ENCODE measurements at regions not wholly inside any gene's neighbourhood (a gene's known extent, or its start where the extent isn't known, plus 50 kb on each side); places are given as distances from the start of the nearest gene placed in this dataset.
"Not testable (repeated sequence)": the region's sequence is repeated elsewhere in the genome, so short reads cannot be mapped to it uniquely, and the experiment has no call there.

GRCh38 chr7:120043250-120043649, 229.7 kb upstream of the KCND2 start:
- H3K36me3 Mint-ChIP-seq (ENCODE audit: insufficient read depth in 2 of 2), result no peaks in the 10 kb centered on the region
- ATAC-seq (replicated peaks in 1 of 2), result no peak
- peaks cover 5 to 6% of the 10 kb centered on the region in 2 donors for H3K9me3 Mint-ChIP-seq
- no peaks in the 10 kb centered on the region for H3K27me3 Mint-ChIP-seq (ENCODE audit: low read depth)
- DNase-seq, result no peak
- H3K27ac Mint-ChIP-seq, result no peak overlapping the region
- H3K4me1 Mint-ChIP-seq (ENCODE audit: low read depth), result no peaks in the 10 kb centered on the region
- H3K4me3 Mint-ChIP-seq, result no peak overlapping the region

- Mint-ChIP-seq H3K4me1 (ENCODE audit: low read depth) (no peaks in the 10 kb centered on the region), H3K36me3 (ENCODE audit: insufficient read depth in 2 of 2) (no peaks in the 10 kb centered on the region), H3K4me3 (no peak overlapping the region), H3K27me3 (ENCODE audit: low read depth) (no peaks in the 10 kb centered on the region), H3K9me3 (peaks cover 3 to 10% of the 10 kb centered on the region in 2 donors), H3K27ac (no peak overlapping the region)
- ATAC-seq (replicated peaks in 1 of 2) (no peak), DNase-seq (no peak)
Observed at GRCh38 chr7:120052884-120053382, 220.0 kb upstream of the KCND2 start.

- H3K27me3 Mint-ChIP-seq (ENCODE audit: low read depth), result no peaks in the 10 kb centered on the region
- DNase-seq (no peak), ATAC-seq (replicated peaks in 1 of 2) (no peak)
- H3K36me3 Mint-ChIP-seq (ENCODE audit: insufficient read depth in 2 of 2), result no peaks in the 10 kb centered on the region
- no peak overlapping the region for H3K27ac Mint-ChIP-seq
- H3K4me1 Mint-ChIP-seq (ENCODE audit: low read depth), result no peaks in the 10 kb centered on the region
- H3K4me3 Mint-ChIP-seq, result no peak overlapping the region
- H3K9me3 Mint-ChIP-seq, result peaks cover 3 to 10% of the 10 kb centered on the region in 2 donors
Observed at GRCh38 chr7:120053390-120053961, 219.5 kb upstream of the KCND2 start.

- Mint-ChIP-seq H3K36me3 (ENCODE audit: insufficient read depth in 2 of 2) (no peaks in the 10 kb centered on the region), H3K27me3 (ENCODE audit: low read depth) (no peaks in the 10 kb centered on the region), H3K4me3 (no peak overlapping the region), H3K27ac (no peak overlapping the region), H3K4me1 (ENCODE audit: low read depth) (no peaks in the 10 kb centered on the region), H3K9me3 (peaks cover 3 to 11% of the 10 kb centered on the region in 2 donors)
- no peak for DNase-seq
- ATAC-seq (replicated peaks in 1 of 2), result no peak
Observed at GRCh38 chr7:120054376-120055100, 218.4 kb upstream of the KCND2 start.

GRCh38 chr7:120055300-120055699, 217.7 kb upstream of the KCND2 start:
- ATAC-seq (replicated peaks in 1 of 2) (no peak), DNase-seq (no peak)
- Mint-ChIP-seq H3K4me3 (no peak overlapping the region), H3K9me3 (peaks cover 4 to 14% of the 10 kb centered on the region in 2 donors), H3K27ac (no peak overlapping the region), H3K27me3 (ENCODE audit: low read depth) (no peaks in the 10 kb centered on the region), H3K4me1 (ENCODE audit: low read depth) (no peaks in the 10 kb centered on the region), H3K36me3 (ENCODE audit: insufficient read depth in 2 of 2) (no peaks in the 10 kb centered on the region)

DNA sequence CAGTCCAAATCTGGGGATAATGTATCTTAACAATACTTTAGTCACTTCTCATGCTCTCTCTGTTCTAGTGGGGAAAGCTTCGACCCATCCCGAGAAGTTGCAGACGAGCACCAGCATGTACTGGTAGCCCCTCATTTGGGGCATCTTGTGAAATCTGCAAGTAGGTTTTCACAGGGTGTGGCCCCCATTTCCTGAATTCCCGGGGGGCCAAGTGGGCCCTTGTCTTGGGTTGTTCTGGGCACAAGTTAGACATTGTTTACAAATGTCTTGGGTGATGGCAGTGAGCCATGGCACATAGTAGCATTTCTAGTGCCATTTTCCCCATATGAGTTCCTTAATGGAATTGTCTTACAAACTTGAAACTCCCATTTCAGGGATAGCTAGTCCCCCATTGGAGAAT, 216.7 kb upstream of the KCND2 start:
- Mint-ChIP-seq H3K27me3 (ENCODE audit: low read depth) (no peaks in the 10 kb centered on the region), H3K4me1 (ENCODE audit: low read depth) (no peaks in the 10 kb centered on the region), H3K4me3 (no peak overlapping the region), H3K36me3 (ENCODE audit: insufficient read depth in 2 of 2) (no peaks in the 10 kb centered on the region), H3K27ac (no peak overlapping the region), H3K9me3 (peaks cover 4 to 14% of the 10 kb centered on the region in 2 donors)
- ATAC-seq (replicated peaks in 1 of 2) (no peak), DNase-seq (no peak)

DNA sequence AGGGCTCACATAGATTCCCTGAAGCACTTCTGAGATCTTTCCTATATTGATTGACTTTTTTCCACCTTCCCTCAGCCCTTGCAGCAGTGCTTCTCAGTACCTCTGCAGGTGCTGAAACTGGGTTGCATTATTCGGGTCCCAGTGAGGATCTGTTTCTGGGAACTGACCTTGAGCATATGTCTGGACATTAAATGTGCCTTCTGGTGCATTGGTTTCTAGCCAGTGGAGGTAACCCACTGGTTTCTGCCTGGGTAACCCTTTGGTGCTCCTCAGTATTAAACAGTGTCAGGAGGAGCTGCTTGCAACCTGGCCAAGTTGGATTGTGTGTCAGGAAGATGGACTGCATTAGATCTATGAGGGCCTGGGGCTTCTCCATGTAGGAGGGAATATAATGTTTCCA, 213.3 kb upstream of the KCND2 start:
- no peak overlapping the region for H3K27ac Mint-ChIP-seq
- ATAC-seq (replicated peaks in 1 of 2) (no peak), DNase-seq (no peak)
- no peaks in the 10 kb centered on the region for H3K27me3 Mint-ChIP-seq (ENCODE audit: low read depth)
- H3K4me1 Mint-ChIP-seq (ENCODE audit: low read depth), result no peaks in the 10 kb centered on the region
- H3K4me3 Mint-ChIP-seq, result no peak overlapping the region
- no peaks in the 10 kb centered on the region for H3K36me3 Mint-ChIP-seq (ENCODE audit: insufficient read depth in 2 of 2)
- peaks cover 4 to 12% of the 10 kb centered on the region in 2 donors for H3K9me3 Mint-ChIP-seq

GRCh38 chr7:120060281-120060680, 212.7 kb upstream of the KCND2 start:
- peaks cover 4 to 10% of the 10 kb centered on the region in 2 donors for H3K9me3 Mint-ChIP-seq
- ATAC-seq (replicated peaks in 1 of 2), result no peak
- H3K27me3 Mint-ChIP-seq (ENCODE audit: low read depth), result no peaks in the 10 kb centered on the region
- H3K36me3 Mint-ChIP-seq (ENCODE audit: insufficient read depth in 2 of 2), result no peaks in the 10 kb centered on the region
- DNase-seq, result no peak
- no peak overlapping the region for H3K27ac Mint-ChIP-seq
- no peak overlapping the region for H3K4me3 Mint-ChIP-seq
- no peaks in the 10 kb centered on the region for H3K4me1 Mint-ChIP-seq (ENCODE audit: low read depth)

DNA sequence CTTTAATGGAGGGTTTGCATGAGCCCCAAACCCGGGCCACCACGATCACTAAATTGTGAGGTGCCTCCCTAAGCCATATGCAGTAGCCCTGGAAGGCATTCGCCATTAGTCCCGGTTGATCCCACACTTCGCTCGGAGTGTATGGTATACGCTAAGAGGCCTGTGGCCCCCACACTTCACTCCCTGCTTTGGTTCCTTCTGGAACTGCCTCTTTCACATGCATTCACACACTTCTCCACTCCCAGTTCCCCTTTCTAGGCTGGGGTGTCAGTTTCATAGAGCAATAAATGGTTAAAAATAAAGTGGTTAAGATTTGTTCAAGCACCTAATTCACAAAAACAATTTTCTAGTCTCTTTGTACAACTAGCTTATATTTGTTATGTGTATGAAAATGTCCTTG, 212.1 kb upstream of the KCND2 start:
- no peak overlapping the region for H3K4me3 Mint-ChIP-seq
- ATAC-seq (replicated peaks in 1 of 2) (no peak), DNase-seq (no peak)
- H3K4me1 Mint-ChIP-seq (ENCODE audit: low read depth), result no peaks in the 10 kb centered on the region
- peaks cover 4 to 10% of the 10 kb centered on the region in 2 donors for H3K9me3 Mint-ChIP-seq
- H3K27ac Mint-ChIP-seq, result no peak overlapping the region
- H3K27me3 Mint-ChIP-seq (ENCODE audit: low read depth), result no peaks in the 10 kb centered on the region
- H3K36me3 Mint-ChIP-seq (ENCODE audit: insufficient read depth in 2 of 2), result no peaks in the 10 kb centered on the region

DNA sequence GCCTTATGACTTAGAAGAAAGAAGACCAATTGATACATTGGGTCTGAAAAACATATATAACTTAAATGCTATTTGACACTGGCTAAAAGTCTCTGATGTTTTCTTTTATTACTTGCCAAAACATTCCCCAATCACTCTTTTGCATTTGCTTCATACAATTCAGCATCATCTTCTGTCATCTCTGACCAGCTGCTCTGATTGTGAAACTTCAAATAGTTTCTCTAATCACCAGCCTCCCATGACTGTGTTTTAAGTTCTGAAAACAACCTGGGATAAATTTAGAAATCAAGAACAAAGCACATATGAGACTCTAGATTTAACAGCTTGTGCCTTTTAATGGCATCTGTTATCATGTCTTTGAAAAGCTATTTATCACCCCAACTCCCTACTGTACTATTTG, 208.4 kb upstream of the KCND2 start:
- Mint-ChIP-seq H3K4me3 (no peak overlapping the region), H3K9me3 (peaks cover 8 to 15% of the 10 kb centered on the region in 2 donors), H3K27me3 (ENCODE audit: low read depth) (no peaks in the 10 kb centered on the region), H3K36me3 (ENCODE audit: insufficient read depth in 2 of 2) (no peaks in the 10 kb centered on the region), H3K27ac (no peak overlapping the region), H3K4me1 (ENCODE audit: low read depth) (no peaks in the 10 kb centered on the region)
- ATAC-seq (replicated peaks in 1 of 2) (no peak), DNase-seq (no peak)

- H3K4me3 Mint-ChIP-seq; H3K4me1 Mint-ChIP-seq (ENCODE audit: low read depth); H3K9me3 Mint-ChIP-seq; H3K36me3 Mint-ChIP-seq (ENCODE audit: insufficient read depth in 2 of 2); ATAC-seq (replicated peaks in 1 of 2); DNase-seq; H3K27ac Mint-ChIP-seq; H3K27me3 Mint-ChIP-seq (ENCODE audit: low read depth): not testable (repeated sequence)
Observed at GRCh38 chr7:120066898-120067297, 206.1 kb upstream of the KCND2 start.

DNA sequence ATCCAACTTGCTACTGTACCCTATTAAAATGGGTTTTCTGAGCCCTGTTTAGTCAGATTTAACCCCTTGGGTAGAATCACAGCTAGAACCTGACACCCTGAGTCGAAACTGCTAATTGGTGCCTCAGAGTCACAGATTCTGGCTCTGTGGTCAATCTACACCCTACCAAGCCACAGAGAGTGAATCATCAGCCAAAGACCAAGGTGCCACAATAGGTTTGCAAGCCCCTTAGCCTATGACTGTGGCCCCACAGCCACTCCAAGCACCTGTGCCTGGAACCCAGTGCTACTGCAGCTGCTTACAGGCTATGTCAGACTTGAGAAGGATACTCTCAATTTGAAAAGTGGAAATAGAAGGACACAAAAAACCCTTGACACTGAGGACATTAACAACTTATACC, 202.8 kb upstream of the KCND2 start:
- no peak for ATAC-seq (replicated peaks in 1 of 2)
- Mint-ChIP-seq H3K27me3 (ENCODE audit: low read depth) (no peaks in the 10 kb centered on the region), H3K4me1 (ENCODE audit: low read depth) (no peaks in the 10 kb centered on the region), H3K4me3 (no peak overlapping the region), H3K27ac (no peak overlapping the region), H3K36me3 (ENCODE audit: insufficient read depth in 2 of 2) (no peaks in the 10 kb centered on the region), H3K9me3 (peaks cover 4 to 6% of the 10 kb centered on the region in 2 donors)
- no peak for DNase-seq

- Mint-ChIP-seq H3K4me1 (ENCODE audit: low read depth) (no peaks in the 10 kb centered on the region), H3K27me3 (ENCODE audit: low read depth) (no peaks in the 10 kb centered on the region), H3K9me3 (peaks cover 2 to 3% of the 10 kb centered on the region in 2 donors), H3K4me3 (no peak overlapping the region), H3K36me3 (ENCODE audit: insufficient read depth in 2 of 2) (no peaks in the 10 kb centered on the region), H3K27ac (no peak overlapping the region)
- ATAC-seq (replicated peaks in 1 of 2), result no peak
- no peak for DNase-seq
Observed at GRCh38 chr7:120077777-120078176, 195.2 kb upstream of the KCND2 start.

DNA sequence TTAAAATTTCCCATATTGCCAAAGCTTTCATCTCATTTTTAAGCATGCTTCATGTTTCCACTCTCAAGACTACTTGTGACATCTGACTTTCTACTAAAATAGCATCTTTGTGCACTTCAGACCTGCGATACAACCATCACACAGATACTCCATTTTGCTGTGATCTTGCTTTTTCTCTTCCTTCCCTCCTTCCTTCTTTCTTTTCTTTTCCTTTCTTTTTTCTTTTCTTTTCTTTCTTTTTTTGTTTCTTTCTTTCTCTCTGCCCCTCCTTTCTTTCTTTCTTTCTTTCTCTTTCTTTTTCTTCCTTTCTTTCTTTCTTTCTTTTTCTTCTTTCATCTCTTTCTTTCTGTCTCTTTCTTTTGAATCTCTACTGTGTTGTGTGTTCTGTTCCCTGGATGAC, 194.0 kb upstream of the KCND2 start:
- Mint-ChIP-seq H3K36me3 (ENCODE audit: insufficient read depth in 2 of 2) (no peaks in the 10 kb centered on the region), H3K27me3 (ENCODE audit: low read depth) (no peaks in the 10 kb centered on the region), H3K27ac (no peak overlapping the region), H3K4me3 (no peak overlapping the region), H3K4me1 (ENCODE audit: low read depth) (no peaks in the 10 kb centered on the region), H3K9me3 (peaks cover 2 to 5% of the 10 kb centered on the region in 2 donors)
- DNase-seq (no peak), ATAC-seq (replicated peaks in 1 of 2) (no peak)

Measured in activated T-cell treated with anti-CD3 and anti-CD28 coated beads, Interleukin-2, amount 50 U/mL, for 72 hours (primary cell).